ENCODE measurements at regions not wholly inside any gene's neighbourhood (a gene's known extent, or its start where the extent isn't known, plus 50 kb on each side); places are given as distances from the start of the nearest gene placed in this dataset.

DNA sequence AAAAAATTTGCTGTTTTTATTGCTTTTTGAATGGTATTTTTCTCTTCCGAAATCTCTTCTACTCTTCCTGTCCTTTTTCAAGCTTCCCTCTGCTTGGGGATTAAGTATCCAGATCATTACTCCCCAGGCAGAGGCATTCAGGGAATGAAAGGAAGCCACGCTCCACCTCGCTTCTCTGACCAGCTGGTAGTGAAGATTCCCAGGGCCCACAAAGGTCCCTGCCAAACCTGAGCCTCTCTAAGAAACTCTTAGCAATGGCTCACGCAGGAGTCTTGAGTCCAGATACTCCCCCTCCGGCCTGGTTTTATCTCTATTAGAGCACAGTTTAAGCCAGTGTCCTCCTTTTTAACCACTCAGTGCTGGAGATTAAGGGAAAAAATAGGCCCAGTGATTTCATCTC lies 51.4 kb upstream of the SOD3 start:
- TF ChIP-seq, protein P1, sequence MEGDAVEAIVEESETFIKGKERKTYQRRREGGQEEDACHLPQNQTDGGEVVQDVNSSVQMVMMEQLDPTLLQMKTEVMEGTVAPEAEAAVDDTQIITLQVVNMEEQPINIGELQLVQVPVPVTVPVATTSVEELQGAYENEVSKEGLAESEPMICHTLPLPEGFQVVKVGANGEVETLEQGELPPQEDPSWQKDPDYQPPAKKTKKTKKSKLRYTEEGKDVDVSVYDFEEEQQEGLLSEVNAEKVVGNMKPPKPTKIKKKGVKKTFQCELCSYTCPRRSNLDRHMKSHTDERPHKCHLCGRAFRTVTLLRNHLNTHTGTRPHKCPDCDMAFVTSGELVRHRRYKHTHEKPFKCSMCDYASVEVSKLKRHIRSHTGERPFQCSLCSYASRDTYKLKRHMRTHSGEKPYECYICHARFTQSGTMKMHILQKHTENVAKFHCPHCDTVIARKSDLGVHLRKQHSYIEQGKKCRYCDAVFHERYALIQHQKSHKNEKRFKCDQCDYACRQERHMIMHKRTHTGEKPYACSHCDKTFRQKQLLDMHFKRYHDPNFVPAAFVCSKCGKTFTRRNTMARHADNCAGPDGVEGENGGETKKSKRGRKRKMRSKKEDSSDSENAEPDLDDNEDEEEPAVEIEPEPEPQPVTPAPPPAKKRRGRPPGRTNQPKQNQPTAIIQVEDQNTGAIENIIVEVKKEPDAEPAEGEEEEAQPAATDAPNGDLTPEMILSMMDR (optimal IDR thresholded peaks at IDR 0.05 in 1 of 3, IDR thresholded peaks at IDR 0.05 in 1 of 3, conservative IDR thresholded peaks at IDR 0.05 in 1 of 3; ENCODE audit: extremely low read depth in 1 of 3, insufficient read depth in 2 of 3, low read length in 3 of 3): no peak
- no peak for TF ChIP-seq EZH2 (IDR thresholded peaks at IDR 0.05; ENCODE audit: low read length)

All from keratinocyte (primary cell).